HEK293 (cell line): ENCODE measurements at regions not wholly inside any gene's neighbourhood (a gene's known extent, or its start where the extent isn't known, plus 50 kb on each side); places are given as distances from the start of the nearest gene placed in this dataset.

Experiments used
- CTCF ChIA-PET: fragments of 350-600 bp; formaldehyde crosslinking; extraction: SDS; loops from one replicate; lab custom pipeline; 2021; ENCODE audit warnings: antibody characterized with exemption; lab: Yijun Ruan, JAX
- POLR2A ChIA-PET: fragments of 300-600 bp; formaldehyde crosslinking; extraction: SDS; loops from one replicate; lab custom pipeline; 2020; ENCODE audit warnings: antibody characterized with exemption, inconsistent platforms; lab: Yijun Ruan, JAX
- H3K27ac ChIP-seq: fragments of 200-500 bp; sonication (Bioruptor generic); 2 replicates; pipeline ENCODE4 v1.5.1; 2014; ENCODE audit warnings: low read depth, low read length, control low read depth, inconsistent platforms; ENCODE audit errors: extremely low read depth
- H3K36me3 ChIP-seq, 2 experiments: fragments of 200-500 bp in 1 of 2; sonication (Bioruptor generic) in 1 of 2; 1 replicate in 1 of 2; 2 replicates in 1 of 2; pipeline ENCODE4 v1.5.1; 2014 to 2017; ENCODE audit warnings: inconsistent platforms in 2 of 2, low read length in 2 of 2; ENCODE audit not compliant: control insufficient read depth in 2 of 2, insufficient read depth in 1 of 2
- H3K4me1 ChIP-seq: fragments of 200-500 bp; sonication (Bioruptor generic); 2 replicates; pipeline ENCODE4 v1.5.1; 2014; ENCODE audit warnings: mild to moderate bottlenecking, low read length, inconsistent platforms; ENCODE audit not compliant: control insufficient read depth, insufficient read depth
- H3K4me3 ChIP-seq: 2 replicates; pipeline ENCODE4 v1.5.1; 2011; ENCODE audit warnings: low read depth, mild to moderate bottlenecking, control low read depth, low read length, moderate library complexity
- H3K9me3 ChIP-seq: fragments of 200-500 bp; sonication (Bioruptor generic); 2 replicates; pipeline ENCODE4 v1.5.1; 2014; ENCODE audit warnings: low read depth, low read length, inconsistent platforms; ENCODE audit not compliant: control insufficient read depth, insufficient read depth
- GLIS1 ChIP-seq: fragments of 450-650 bp; formaldehyde crosslinking; IDR thresholded peaks from 2 replicates; pipeline ENCODE4 v1.5.1; 2016; ENCODE audit warnings: missing biosample characterization, missing genetic modification characterization
- SALL2 ChIP-seq: fragments of 450-650 bp; formaldehyde crosslinking; IDR thresholded peaks from 2 replicates; pipeline ENCODE4 v1.5.0; 2017; ENCODE audit warnings: missing biosample characterization, mild to moderate bottlenecking, missing genetic modification characterization, borderline replicate concordance
- SP2 ChIP-seq: fragments of 450-650 bp; formaldehyde crosslinking; IDR thresholded peaks from 2 replicates; pipeline ENCODE4 v1.5.1; 2016; ENCODE audit warnings: missing biosample characterization, missing genetic modification characterization
- ZBTB21 ChIP-seq: fragments of 450-650 bp; formaldehyde crosslinking; IDR thresholded peaks from 2 replicates; pipeline ENCODE4 v1.5.1; 2017; ENCODE audit warnings: missing biosample characterization, missing genetic modification characterization
- ZNF121 ChIP-seq: fragments of 450-650 bp; formaldehyde crosslinking; IDR thresholded peaks from 2 replicates; pipeline ENCODE4 v1.5.1; 2016; ENCODE audit warnings: missing biosample characterization, missing genetic modification characterization
- ZNF239 ChIP-seq: fragments of 450-650 bp; formaldehyde crosslinking; IDR thresholded peaks from 2 replicates; pipeline ENCODE4 v1.5.1; 2016; ENCODE audit warnings: missing biosample characterization, missing genetic modification characterization
- ZNF341 ChIP-seq: fragments of 450-650 bp; formaldehyde crosslinking; IDR thresholded peaks from 2 replicates; pipeline ENCODE4; 2016; ENCODE audit warnings: low read depth, missing biosample characterization, missing genetic modification characterization
- ZNF501 ChIP-seq: fragments of 450-650 bp; formaldehyde crosslinking; IDR thresholded peaks from 2 replicates; pipeline ENCODE4 v1.5.1; 2016; ENCODE audit warnings: missing biosample characterization, missing genetic modification characterization
- ZNF529 ChIP-seq: fragments of 450-650 bp; formaldehyde crosslinking; IDR thresholded peaks from 2 replicates; pipeline ENCODE4 v1.5.1; 2017; ENCODE audit warnings: missing genetic modification characterization, missing biosample characterization; ENCODE audit not compliant: insufficient replicate concordance
- ZNF571 ChIP-seq: fragments of 450-650 bp; formaldehyde crosslinking; IDR thresholded peaks from 2 replicates; pipeline ENCODE4 v1.5.0; 2017; ENCODE audit warnings: missing biosample characterization, missing genetic modification characterization
- ZNF596 ChIP-seq: fragments of 450-650 bp; IDR thresholded peaks from 2 replicates; pipeline ENCODE4 v1.5.0; 2018; ENCODE audit warnings: missing biosample characterization, mild to moderate bottlenecking, missing genetic modification characterization, moderate library complexity
- ZNF623 ChIP-seq: fragments of 450-650 bp; formaldehyde crosslinking; IDR thresholded peaks from 2 replicates; pipeline ENCODE4 v1.5.1; 2016; ENCODE audit warnings: missing biosample characterization, missing genetic modification characterization
- ZNF785 ChIP-seq: fragments of 450-650 bp; formaldehyde crosslinking; IDR thresholded peaks from 2 replicates; pipeline ENCODE4 v1.5.1; 2016; ENCODE audit warnings: missing biosample characterization, missing genetic modification characterization
- TF ChIP-seq, protein P1 (sequence below): fragments of 450-650 bp; formaldehyde crosslinking; IDR thresholded peaks from 2 replicates; pipeline ENCODE4 v1.5.1; 2016; ENCODE audit warnings: missing biosample characterization, missing genetic modification characterization
- TF ChIP-seq, protein P2 (sequence below): fragments of 450-650 bp; formaldehyde crosslinking; IDR thresholded peaks from 2 replicates; pipeline ENCODE4 v1.5.1; 2016; ENCODE audit warnings: missing biosample characterization, missing genetic modification characterization
- TF ChIP-seq, protein P3 (sequence below): fragments of 450-650 bp; formaldehyde crosslinking; conservative IDR thresholded peaks from 2 replicates; pipeline ENCODE4 v1.5.1; 2016; ENCODE audit warnings: low read depth, missing biosample characterization, missing genetic modification characterization
- TF ChIP-seq, protein P4 (sequence below): fragments of 450-650 bp; formaldehyde crosslinking; IDR thresholded peaks from 2 replicates; pipeline ENCODE4 v1.5.1; 2017; ENCODE audit warnings: missing biosample characterization, missing genetic modification characterization
- TF ChIP-seq, protein P5 (sequence below): fragments of 450-650 bp; formaldehyde crosslinking; IDR thresholded peaks from 2 replicates; pipeline ENCODE4 v1.5.1; 2016; ENCODE audit warnings: missing biosample characterization, missing genetic modification characterization
- TF ChIP-seq, protein P6 (sequence below): fragments of 450-650 bp; formaldehyde crosslinking; IDR thresholded peaks from 2 replicates; pipeline ENCODE4 v1.5.1; 2016; ENCODE audit warnings: missing biosample characterization, missing genetic modification characterization

DNA sequence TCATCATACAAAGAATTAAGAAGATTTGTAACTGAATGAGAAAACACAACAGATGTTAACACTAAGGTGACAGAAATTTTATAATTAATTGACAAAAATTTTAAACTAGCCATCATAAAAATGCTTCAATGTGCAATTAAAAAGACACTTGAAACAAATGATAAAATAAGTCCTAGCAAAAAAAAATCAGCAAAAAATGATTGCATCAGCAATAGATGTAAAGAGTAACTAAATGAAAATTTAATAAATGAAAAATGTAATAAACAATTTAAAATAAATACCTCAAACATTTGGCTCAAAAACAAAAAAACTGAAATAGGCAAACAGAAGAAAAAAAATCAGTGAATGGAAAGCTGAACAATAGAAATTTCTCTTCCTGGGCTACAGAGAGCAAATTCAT lies 380.7 kb upstream of the GALNTL6 start:
- Histone ChIP-seq H3K4me3 (no peak overlapping the region), H3K4me1 (no peaks in the 10 kb centered on the region), H3K27ac (no peak overlapping the region), H3K36me3 (no peaks in the 10 kb centered on the region), H3K9me3 (no peaks in the 10 kb centered on the region)
- TF ChIP-seq ZNF501 (no peak), ZNF341 (no peak), ZNF623 (tag by site-specific recombination) (no peak), ZNF785 (tag by site-specific recombination) (no peak), SP2 (tag by site-specific recombination) (no peak), ZNF529 (tag by site-specific recombination) (no peak), ZNF239 (tag by site-specific recombination) (no peak), ZNF121 (tag by site-specific recombination) (no peak), GLIS1 (tag by site-specific recombination) (no peak), ZNF571 (tag by site-specific recombination) (no peak), SALL2 (tag by site-specific recombination) (no peak), ZNF596 (tag by site-specific recombination) (no peak), ZBTB21 (tag by site-specific recombination) (no peak)
- TF ChIP-seq, protein P1, sequence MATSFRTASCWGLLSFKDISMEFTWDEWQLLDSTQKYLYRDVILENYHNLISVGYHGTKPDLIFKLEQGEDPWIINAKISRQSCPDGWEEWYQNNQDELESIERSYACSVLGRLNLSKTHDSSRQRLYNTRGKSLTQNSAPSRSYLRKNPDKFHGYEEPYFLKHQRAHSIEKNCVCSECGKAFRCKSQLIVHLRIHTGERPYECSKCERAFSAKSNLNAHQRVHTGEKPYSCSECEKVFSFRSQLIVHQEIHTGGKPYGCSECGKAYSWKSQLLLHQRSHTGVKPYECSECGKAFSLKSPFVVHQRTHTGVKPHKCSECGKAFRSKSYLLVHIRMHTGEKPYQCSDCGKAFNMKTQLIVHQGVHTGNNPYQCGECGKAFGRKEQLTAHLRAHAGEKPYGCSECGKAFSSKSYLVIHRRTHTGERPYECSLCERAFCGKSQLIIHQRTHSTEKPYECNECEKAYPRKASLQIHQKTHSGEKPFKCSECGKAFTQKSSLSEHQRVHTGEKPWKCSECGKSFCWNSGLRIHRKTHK, result no peak
- TF ChIP-seq, protein P2, sequence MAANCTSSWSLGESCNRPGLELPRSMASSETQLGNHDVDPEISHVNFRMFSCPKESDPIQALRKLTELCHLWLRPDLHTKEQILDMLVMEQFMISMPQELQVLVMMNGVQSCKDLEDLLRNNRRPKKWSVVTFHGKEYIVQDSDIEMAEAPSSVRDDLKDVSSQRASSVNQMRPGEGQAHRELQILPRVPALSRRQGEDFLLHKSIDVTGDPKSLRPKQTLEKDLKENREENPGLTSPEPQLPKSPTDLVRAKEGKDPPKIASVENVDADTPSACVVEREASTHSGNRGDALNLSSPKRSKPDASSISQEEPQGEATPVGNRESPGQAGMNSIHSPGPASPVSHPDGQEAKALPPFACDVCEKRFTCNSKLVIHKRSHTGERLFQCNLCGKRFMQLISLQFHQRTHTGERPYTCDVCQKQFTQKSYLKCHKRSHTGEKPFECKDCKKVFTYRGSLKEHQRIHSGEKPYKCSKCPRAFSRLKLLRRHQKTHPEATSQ (tag by site-specific recombination), result no peak
- TF ChIP-seq, protein P3, sequence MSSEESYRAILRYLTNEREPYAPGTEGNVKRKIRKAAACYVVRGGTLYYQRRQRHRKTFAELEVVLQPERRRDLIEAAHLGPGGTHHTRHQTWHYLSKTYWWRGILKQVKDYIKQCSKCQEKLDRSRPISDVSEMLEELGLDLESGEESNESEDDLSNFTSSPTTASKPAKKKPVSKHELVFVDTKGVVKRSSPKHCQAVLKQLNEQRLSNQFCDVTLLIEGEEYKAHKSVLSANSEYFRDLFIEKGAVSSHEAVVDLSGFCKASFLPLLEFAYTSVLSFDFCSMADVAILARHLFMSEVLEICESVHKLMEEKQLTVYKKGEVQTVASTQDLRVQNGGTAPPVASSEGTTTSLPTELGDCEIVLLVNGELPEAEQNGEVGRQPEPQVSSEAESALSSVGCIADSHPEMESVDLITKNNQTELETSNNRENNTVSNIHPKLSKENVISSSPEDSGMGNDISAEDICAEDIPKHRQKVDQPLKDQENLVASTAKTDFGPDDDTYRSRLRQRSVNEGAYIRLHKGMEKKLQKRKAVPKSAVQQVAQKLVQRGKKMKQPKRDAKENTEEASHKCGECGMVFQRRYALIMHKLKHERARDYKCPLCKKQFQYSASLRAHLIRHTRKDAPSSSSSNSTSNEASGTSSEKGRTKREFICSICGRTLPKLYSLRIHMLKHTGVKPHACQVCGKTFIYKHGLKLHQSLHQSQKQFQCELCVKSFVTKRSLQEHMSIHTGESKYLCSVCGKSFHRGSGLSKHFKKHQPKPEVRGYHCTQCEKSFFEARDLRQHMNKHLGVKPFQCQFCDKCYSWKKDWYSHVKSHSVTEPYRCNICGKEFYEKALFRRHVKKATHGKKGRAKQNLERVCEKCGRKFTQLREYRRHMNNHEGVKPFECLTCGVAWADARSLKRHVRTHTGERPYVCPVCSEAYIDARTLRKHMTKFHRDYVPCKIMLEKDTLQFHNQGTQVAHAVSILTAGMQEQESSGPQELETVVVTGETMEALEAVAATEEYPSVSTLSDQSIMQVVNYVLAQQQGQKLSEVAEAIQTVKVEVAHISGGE (tag by site-specific recombination), result no peak
- TF ChIP-seq, protein P4, sequence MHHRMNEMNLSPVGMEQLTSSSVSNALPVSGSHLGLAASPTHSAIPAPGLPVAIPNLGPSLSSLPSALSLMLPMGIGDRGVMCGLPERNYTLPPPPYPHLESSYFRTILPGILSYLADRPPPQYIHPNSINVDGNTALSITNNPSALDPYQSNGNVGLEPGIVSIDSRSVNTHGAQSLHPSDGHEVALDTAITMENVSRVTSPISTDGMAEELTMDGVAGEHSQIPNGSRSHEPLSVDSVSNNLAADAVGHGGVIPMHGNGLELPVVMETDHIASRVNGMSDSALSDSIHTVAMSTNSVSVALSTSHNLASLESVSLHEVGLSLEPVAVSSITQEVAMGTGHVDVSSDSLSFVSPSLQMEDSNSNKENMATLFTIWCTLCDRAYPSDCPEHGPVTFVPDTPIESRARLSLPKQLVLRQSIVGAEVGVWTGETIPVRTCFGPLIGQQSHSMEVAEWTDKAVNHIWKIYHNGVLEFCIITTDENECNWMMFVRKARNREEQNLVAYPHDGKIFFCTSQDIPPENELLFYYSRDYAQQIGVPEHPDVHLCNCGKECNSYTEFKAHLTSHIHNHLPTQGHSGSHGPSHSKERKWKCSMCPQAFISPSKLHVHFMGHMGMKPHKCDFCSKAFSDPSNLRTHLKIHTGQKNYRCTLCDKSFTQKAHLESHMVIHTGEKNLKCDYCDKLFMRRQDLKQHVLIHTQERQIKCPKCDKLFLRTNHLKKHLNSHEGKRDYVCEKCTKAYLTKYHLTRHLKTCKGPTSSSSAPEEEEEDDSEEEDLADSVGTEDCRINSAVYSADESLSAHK (tag by site-specific recombination), result no peak
- TF ChIP-seq, protein P5, sequence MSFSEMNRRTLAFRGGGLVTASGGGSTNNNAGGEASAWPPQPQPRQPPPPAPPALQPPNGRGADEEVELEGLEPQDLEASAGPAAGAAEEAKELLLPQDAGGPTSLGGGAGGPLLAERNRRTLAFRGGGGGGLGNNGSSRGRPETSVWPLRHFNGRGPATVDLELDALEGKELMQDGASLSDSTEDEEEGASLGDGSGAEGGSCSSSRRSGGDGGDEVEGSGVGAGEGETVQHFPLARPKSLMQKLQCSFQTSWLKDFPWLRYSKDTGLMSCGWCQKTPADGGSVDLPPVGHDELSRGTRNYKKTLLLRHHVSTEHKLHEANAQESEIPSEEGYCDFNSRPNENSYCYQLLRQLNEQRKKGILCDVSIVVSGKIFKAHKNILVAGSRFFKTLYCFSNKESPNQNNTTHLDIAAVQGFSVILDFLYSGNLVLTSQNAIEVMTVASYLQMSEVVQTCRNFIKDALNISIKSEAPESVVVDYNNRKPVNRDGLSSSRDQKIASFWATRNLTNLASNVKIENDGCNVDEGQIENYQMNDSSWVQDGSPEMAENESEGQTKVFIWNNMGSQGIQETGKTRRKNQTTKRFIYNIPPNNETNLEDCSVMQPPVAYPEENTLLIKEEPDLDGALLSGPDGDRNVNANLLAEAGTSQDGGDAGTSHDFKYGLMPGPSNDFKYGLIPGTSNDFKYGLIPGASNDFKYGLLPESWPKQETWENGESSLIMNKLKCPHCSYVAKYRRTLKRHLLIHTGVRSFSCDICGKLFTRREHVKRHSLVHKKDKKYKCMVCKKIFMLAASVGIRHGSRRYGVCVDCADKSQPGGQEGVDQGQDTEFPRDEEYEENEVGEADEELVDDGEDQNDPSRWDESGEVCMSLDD (tag by site-specific recombination), result no peak
- TF ChIP-seq, protein P6, sequence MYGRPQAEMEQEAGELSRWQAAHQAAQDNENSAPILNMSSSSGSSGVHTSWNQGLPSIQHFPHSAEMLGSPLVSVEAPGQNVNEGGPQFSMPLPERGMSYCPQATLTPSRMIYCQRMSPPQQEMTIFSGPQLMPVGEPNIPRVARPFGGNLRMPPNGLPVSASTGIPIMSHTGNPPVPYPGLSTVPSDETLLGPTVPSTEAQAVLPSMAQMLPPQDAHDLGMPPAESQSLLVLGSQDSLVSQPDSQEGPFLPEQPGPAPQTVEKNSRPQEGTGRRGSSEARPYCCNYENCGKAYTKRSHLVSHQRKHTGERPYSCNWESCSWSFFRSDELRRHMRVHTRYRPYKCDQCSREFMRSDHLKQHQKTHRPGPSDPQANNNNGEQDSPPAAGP, result no peak
- POLR2A ChIA-PET, result no interaction called here
- CTCF ChIA-PET, result interaction anchor here (0.7 kb wide), 1 partner anchor 444 kb away, joined by 3 read pairs; no protein-coding TSS in a partner anchor
